A673 (cell line): ENCODE measurements at regions not wholly inside any gene's neighbourhood (a gene's known extent, or its start where the extent isn't known, plus 50 kb on each side); places are given as distances from the start of the nearest gene placed in this dataset.

ENCODE experiments used
- EZH2 ChIP-seq: fragments of 200-600 bp; sonication (generic); IDR thresholded peaks from 2 replicates; pipeline ENCODE4 v1.6.1; 2017; ENCODE audit warnings: borderline replicate concordance, low read depth, mild to moderate bottlenecking, mixed read lengths, antibody characterized with exemption, low read length; ENCODE audit not compliant: poor library complexity, severe bottlenecking
- TF ChIP-seq, protein P1 (sequence below): fragments of 300-800, 200-600 bp; sonication (generic); conservative IDR thresholded peaks from 2 replicates; pipeline ENCODE4 v1.5.1; 2017; ENCODE audit warnings: low read depth, mild to moderate bottlenecking, antibody characterized with exemption, low read length, moderate library complexity, mixed read lengths

DNA sequence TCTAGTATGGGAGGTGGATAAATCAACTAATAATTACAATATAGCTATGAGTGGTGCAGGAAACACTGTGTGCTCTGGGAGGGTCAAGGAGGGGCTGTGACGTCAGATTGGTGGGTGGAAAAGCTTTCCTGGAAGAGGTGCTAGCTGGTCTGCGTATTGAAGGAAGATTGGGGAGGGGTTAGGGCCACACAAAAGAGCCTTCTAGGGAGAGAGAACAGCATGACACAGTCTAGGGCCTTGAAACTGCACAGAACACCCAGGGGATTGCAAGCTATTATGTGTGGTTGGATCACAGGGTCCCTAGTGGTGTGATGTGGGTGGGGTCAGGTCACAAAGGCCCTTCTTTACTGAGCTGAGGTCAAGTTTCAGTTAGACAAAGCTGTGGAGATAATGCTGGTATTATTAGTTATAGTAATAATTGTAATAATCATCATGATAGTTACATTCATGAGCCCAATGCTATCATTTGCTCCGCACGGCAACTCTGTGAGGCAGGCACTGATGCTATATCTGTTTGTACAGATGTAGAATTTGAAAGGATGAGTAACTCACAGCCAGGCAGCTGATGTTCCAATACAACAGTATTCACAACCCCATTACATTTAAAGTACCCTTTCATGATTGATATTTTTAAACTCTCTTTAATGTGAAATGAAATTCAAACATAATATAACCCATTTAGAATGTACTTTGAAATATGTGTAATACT, 197.4 kb upstream of the IL12B start:
- TF ChIP-seq, protein P1, sequence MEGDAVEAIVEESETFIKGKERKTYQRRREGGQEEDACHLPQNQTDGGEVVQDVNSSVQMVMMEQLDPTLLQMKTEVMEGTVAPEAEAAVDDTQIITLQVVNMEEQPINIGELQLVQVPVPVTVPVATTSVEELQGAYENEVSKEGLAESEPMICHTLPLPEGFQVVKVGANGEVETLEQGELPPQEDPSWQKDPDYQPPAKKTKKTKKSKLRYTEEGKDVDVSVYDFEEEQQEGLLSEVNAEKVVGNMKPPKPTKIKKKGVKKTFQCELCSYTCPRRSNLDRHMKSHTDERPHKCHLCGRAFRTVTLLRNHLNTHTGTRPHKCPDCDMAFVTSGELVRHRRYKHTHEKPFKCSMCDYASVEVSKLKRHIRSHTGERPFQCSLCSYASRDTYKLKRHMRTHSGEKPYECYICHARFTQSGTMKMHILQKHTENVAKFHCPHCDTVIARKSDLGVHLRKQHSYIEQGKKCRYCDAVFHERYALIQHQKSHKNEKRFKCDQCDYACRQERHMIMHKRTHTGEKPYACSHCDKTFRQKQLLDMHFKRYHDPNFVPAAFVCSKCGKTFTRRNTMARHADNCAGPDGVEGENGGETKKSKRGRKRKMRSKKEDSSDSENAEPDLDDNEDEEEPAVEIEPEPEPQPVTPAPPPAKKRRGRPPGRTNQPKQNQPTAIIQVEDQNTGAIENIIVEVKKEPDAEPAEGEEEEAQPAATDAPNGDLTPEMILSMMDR: no peak
- TF ChIP-seq EZH2: no peak
